ENCODE measurements at regions not wholly inside any gene's neighbourhood (a gene's known extent, or its start where the extent isn't known, plus 50 kb on each side); places are given as distances from the start of the nearest gene placed in this dataset.

- Histone ChIP-seq H3K36me3 (no peaks in the 10 kb centered on the region), H3K4me3 (no peak overlapping the region), H3K27me3 (peaks cover 0 to 23% (median 0%) of the 10 kb centered on the region in 4 donors), H3K4me1 (no peaks in the 10 kb centered on the region), H3K9me3 (no peaks in the 10 kb centered on the region), H3K27ac (replicated peaks in 1 of 4) (no peak overlapping the region)
- DNase-seq (ENCODE audit: extremely low spot score), result no peak
- TF ChIP-seq POLR2AphosphoS5 (IDR thresholded peaks at IDR 0.05) (no peak), EP300 (IDR thresholded peaks at IDR 0.05) (no peak), POLR2A (IDR thresholded peaks at IDR 0.05; ENCODE audit: low read depth) (no peak), CTCF (IDR thresholded peaks at IDR 0.05) (no peak)
- intact Hi-C loops (cut with DNase I), result no loop called here
- 88% methylated on average over 9 of the region's 9 CpGs for WGBS
Measured at GRCh38 chr1:30068787-30069472, 654.5 kb downstream of the MATN1 start.

DNA sequence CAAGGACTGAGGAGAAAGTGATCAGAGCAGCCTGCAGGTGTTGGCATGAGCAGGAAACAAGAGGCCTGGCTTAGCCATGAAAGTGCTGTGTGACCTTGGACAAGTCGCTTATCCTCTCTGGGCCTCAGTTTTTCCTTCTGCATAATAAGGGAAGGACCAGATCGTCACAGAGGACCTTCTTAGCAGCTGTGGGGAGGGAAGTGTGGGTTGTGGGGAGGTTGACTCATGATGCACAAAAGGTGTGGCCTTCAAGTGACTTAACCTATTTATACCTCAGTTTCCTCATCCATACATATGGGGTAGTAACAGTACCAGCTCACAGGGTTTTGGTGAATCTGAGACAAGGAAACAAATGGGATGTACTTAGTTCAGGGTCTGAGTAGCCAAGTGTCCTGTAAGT is 658.8 kb downstream of the MATN1 start:
- 74% methylated on average over 2 of the region's 2 CpGs for WGBS
- no peak overlapping the region for H3K4me3 ChIP-seq
- H3K36me3 ChIP-seq, result no peaks in the 10 kb centered on the region
- H3K27me3 ChIP-seq, result peaks cover 0 to 16% (median 0%) of the 10 kb centered on the region in 4 donors
- H3K27ac ChIP-seq (replicated peaks in 1 of 4), result no peak overlapping the region
- intact Hi-C loops (cut with DNase I), result no loop called here
- H3K4me1 ChIP-seq, result no peaks in the 10 kb centered on the region
- no peak for TF ChIP-seq CTCF (IDR thresholded peaks at IDR 0.05)
- TF ChIP-seq EP300 (IDR thresholded peaks at IDR 0.05), result no peak
- TF ChIP-seq POLR2A (IDR thresholded peaks at IDR 0.05; ENCODE audit: low read depth), result no peak
- TF ChIP-seq POLR2AphosphoS5 (IDR thresholded peaks at IDR 0.05), result no peak
- no peak for DNase-seq (ENCODE audit: extremely low spot score)
- H3K9me3 ChIP-seq, result no peaks in the 10 kb centered on the region

DNA sequence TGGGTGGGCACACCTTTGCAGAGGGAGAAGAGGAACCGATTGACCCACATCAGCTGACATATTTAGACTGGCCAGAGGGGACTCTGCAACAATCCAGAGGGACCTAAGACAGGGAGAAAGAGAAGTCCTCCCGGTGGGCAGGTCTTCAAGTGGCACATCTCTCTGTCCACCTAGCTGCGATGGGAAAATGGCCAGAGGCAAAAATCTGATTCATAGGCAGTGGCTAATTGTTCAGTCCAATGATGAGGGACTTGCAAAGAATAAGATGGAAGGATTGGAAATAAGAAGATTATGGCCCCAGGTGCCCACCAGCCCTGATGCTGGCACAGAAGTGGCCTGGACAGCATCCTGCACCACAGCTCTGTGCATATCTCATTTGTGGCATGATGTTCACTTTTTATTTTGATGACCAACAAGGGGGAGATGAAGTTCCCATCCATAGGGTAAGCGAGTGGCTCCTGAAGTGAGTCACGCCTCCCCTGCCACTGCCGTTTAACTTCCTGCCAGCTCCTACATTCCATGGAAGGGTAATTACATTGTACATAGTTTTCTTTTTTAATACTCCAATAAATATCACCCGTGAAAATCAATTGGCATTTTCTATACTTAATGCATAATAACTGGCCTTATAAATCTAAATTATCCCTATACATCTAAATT is 659.6 kb downstream of the MATN1 start:
- TF ChIP-seq EP300 (IDR thresholded peaks at IDR 0.05) (no peak), POLR2AphosphoS5 (IDR thresholded peaks at IDR 0.05) (no peak), CTCF (IDR thresholded peaks at IDR 0.05) (no peak), POLR2A (IDR thresholded peaks at IDR 0.05; ENCODE audit: low read depth) (no peak)
- Histone ChIP-seq H3K4me3 (no peak overlapping the region), H3K36me3 (no peaks in the 10 kb centered on the region), H3K9me3 (no peaks in the 10 kb centered on the region), H3K27me3 (peaks cover 0 to 12% (median 0%) of the 10 kb centered on the region in 4 donors), H3K27ac (replicated peaks in 1 of 4) (no peak overlapping the region), H3K4me1 (no peaks in the 10 kb centered on the region)
- intact Hi-C loops (cut with DNase I), result no loop called here
- no peak for DNase-seq (ENCODE audit: extremely low spot score)
- WGBS, result 84% methylated on average over 7 of the region's 7 CpGs

DNA sequence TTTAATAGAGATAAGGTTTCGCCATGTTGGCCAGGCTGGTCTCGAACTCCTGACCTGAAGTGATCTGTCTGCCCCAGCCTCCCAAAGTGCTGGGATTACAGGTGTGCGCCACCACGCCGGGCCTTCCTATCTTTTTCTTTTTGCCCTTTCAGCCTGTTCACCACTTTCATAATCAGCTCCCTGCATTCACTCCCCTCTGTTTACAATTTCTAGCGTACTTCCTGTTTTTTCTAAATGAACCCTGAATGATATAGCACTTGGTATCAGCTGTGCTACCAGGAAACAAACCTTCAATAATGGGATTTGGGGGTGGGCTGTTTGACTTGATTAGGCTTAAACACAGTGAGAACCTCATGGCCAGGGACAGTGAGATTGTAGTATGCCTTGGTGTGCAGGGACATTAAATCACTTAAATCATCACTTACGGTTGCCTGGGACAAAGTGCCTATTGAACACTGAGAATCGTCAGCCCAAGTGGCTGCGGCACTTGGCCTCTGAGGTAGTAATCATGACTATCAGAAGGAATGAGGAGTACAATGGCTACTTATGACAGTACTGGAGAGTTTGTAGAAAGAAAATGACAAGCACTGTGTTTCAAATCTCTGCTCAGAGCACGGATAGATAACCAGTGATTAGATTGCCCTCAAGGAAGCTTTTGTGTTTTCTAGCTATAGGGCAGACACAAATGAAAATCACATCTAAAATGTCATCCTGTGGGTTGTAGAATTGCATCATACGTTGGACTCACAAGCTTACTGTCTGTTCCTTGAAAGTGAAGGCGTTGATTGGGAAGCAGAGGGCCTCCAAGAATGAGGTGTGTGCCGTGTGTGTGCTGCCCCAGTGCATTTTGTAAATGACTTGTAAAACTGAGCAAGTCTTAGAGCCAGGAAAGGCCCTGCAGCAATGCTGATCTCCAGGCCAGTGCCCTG is 661.8 kb downstream of the MATN1 start:
- H3K4me1 ChIP-seq, result no peaks in the 10 kb centered on the region
- H3K36me3 ChIP-seq, result no peaks in the 10 kb centered on the region
- H3K4me3 ChIP-seq, result no peak overlapping the region
- intact Hi-C loops (cut with DNase I), result no loop called here
- WGBS, result 84% methylated on average over 13 of the region's 13 CpGs
- no peak for DNase-seq (ENCODE audit: extremely low spot score)
- TF ChIP-seq EP300 (IDR thresholded peaks at IDR 0.05) (no peak), POLR2A (IDR thresholded peaks at IDR 0.05; ENCODE audit: low read depth) (no peak), POLR2AphosphoS5 (IDR thresholded peaks at IDR 0.05) (no peak), CTCF (IDR thresholded peaks at IDR 0.05) (no peak)
- H3K27me3 ChIP-seq, result peaks cover 0 to 18% (median 0%) of the 10 kb centered on the region in 4 donors
- no peaks in the 10 kb centered on the region for H3K9me3 ChIP-seq
- H3K27ac ChIP-seq (replicated peaks in 1 of 4), result no peak overlapping the region

All from esophagus muscularis mucosa (tissue), 4 donors.